Right forelimb (tissue), 1 donor: ENCODE measurements at regions not wholly inside any gene's neighbourhood (a gene's known extent, or its start where the extent isn't known, plus 50 kb on each side); places are given as distances from the start of the nearest gene placed in this dataset.

Source experiments
- DNase-seq: peaks from one replicate; pipeline ENCODE4 v3.0.0-alpha.2; 2018

DNA sequence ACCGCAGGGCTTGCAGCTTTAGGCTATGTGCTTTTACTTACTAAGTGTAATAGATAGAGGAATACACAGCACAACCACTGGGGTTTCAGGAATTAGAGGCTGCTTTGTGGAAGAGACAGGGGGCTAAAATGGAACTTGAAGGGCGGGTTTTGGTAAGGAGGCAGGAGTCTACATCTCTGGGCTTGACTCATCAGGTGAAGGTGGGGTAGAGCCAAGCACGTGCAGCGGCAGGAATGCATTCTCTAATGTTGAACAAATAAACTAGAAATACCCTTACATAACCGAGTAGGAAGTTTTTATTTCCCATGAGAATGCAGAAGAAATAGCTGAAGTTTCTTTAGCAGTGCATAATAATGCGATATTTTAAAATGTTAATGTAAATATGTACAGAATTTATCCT, 673.8 kb upstream of the SALL3 start:
- DNase-seq: no peak

DNA sequence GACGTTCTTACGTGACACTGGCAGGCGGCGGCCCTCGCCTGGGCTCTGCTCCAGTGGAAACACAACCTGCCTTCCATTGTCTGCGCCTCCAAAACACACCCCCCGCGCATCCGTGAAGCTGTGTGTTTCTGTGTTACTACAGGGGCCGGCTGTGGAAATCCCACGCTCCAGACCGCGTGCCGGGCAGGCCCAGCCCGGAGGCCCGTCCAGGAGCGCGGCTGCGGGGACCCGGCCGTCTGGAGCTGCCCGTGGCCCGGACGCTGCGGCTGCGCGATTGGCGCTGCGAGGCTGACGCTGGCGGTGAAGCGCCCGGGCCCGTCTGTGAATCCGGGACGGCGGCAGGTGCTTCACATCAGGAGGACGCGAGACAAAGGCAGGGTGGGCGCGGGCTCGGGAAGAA, 670.3 kb upstream of the SALL3 start:
- DNase-seq: no peak

DNA sequence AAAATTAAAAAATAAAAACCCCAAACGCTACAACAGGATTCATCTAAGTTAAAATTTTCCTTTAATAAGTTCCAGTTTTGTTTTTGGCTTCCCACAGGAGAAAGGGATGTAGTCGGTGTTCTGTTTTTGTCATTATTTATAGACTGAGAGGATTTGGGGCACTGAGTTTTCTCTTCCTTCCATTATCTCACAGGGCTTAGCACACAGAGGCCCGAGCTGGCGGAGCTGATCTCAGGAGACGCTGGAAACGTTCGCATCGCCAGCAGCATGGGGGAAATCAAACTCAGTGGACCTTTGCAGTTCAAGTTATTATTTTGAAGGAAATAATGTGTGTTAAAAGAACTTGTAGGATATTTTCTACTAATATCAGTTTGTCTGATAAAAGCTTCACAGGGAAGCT, 669.7 kb upstream of the SALL3 start:
- no peak for DNase-seq

GRCh38 chr18:78319264-78319663, 660.4 kb upstream of the SALL3 start:
- DNase-seq: no peak

GRCh38 chr18:78319961-78320360, 659.7 kb upstream of the SALL3 start:
- DNase-seq: no peak

- no peak for DNase-seq
These were observed 658.2 kb upstream of the SALL3 start for GRCh38 chr18:78321402-78321801.

DNA sequence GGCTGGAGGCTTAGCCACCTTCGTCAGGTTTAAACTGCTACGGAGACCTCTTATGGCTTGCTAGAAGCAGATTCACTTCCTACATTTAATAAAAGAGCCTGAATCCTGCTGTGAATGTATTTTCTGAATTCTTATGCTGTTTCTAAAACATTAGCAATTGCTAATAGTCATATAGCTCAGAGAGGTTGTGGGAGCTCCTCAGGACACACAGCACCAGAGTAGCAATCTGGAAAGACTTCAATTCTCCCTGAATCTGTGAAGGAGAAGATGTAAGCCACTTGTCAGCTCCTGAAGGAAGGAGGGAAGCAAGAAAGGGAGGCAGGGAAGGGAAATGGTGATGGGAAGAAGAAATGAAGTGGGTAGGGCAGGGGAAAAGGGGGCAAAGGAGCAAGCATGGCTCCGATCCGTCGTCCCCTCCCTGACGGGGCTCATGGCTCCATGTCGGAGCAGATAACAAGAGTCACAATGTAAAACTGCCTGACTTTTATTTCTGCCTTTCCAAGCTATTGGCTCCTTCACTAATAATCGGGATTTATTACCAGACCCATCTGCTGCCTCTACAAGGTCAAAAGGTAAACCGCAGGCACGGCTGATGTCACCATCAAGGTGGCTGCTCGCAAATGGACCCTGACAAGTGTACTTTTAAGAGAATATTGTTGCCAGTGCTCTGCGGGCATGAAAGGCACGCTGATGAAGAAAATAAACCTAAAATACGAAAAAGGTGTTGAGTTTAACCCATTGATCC, 656.0 kb upstream of the SALL3 start:
- no peak for DNase-seq

DNA sequence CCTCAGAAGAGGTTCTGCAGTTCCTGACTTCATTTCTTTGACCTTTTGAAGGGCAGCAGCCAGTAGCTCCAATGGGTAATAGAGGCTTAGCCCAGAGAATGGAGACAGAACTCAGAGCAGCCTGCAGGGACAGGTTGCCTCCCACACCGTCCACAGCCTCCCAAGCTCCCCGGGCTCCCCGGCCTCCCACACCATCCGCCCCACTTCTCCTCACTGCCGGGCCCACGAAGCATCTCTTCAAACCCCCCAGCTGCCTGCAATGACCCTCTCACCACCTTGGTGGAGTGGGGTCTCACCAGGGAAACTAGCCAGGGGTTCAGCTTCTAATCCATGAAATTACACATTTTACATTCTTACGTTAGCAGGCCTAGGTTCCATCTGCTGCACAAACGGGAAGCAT, 652.0 kb upstream of the SALL3 start:
- no peak for DNase-seq

DNA sequence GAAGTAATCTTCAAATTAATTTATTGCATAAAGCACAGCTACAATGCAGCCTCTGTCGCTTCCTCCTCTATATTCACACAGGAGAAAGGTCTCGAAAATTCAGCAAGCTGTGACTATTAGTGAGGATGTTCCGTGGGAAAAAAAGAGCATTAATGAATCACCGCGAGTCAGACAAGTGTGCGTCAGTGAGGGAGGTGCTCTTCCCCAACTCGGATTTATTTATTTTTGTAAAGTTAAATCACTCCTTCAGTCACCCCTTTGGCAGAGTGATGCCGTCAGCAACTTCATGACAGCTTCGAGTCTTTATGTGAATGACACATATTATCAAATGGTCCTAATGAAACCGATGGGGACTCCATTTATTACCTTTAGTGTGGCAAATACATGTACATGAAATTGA, 648.9 kb upstream of the SALL3 start:
- DNase-seq: no peak

DNA sequence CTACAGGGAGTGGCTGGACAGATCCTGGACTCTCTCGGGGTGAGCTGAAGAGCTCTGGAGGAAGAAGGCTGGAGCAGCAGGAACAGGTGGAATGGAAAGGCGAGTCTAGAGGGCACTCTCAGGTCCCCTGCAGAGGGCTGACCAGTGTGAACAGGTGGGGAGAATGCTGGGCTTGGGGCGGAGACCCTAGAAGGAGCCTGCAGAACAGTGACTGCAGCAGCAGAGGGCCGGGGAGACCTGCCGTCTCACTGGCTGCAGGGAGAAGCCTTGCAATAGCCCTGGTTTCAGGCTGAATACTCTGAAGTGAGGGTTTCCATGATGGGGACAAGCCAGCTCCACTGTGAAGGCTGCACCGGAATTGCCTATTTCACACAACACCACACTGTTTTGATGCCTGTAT, 626.7 kb upstream of the SALL3 start:
- no peak for DNase-seq

DNA sequence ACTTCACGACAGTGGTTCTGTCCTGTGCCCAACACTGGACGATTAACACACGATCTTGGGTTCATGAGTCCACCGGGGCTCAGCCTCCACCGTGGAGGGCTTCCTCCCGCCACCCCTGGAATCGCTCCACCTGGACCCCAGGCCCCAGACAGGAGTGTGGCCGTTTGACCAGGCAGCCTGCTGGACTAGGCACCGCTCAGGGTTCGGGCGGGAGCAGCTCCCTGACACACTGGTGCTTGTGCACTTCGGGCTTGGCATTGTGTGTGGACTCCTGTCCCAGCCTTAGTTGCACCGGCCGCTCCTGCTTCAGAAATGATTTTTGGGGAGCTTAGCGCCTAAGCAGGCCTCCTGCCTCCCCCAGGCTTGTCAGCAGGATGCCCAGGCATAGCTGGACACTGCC, 617.4 kb upstream of the SALL3 start:
- DNase-seq: no peak

- no peak for DNase-seq
These were observed 615.8 kb upstream of the SALL3 start for GRCh38 chr18:78363556-78364387.

DNA sequence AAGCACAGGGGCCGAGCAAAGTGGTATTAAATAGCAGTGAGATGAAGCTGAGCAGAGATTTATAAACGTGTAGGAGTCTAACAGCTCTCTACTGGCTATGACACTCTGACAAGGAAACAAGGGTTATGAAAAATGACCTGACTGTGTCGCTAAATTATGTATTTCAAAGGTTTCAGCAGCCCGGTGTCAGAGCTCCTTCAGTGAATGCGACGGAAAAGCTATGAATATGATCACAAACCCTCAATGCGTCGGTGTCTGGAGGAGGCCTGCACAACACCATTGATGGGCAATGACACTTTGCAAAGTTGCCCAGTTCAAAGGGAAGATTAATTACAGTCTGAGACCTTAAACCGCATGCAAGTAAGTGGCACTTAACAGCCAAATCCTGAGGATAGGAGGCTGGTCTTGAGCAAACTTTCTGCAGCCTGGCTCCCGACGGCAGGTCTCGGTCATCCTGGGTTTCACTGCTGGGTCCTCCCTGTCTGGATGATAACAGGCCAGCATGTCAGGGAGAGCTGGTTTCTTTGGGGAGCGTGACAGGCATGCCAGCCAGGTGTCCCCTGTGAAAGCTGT, 615.1 kb upstream of the SALL3 start:
- no peak for DNase-seq

GRCh38 chr18:78367996-78368395, 611.6 kb upstream of the SALL3 start:
- DNase-seq: no peak

GRCh38 chr18:78368726-78369125, 610.9 kb upstream of the SALL3 start:
- DNase-seq: no peak

DNA sequence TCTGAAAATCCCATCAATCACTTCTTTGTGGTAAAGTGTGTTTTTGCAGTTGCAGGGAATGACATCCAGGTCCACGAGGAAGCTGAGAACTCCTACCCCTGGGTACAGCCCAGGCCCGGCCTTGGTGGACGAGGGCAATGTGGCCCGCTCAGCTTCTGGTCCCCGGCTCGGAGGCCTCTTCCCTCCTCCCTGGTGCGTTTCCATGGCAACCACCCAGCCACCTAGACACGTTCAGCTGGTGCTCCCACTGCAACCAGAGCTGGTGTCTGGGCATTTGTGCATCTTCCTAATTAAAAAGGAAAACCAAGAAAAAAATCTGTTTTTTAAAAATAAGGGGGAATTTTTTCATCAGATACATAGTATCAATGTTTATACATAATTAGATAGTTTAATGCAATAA, 603.6 kb upstream of the SALL3 start:
- DNase-seq: no peak

DNA sequence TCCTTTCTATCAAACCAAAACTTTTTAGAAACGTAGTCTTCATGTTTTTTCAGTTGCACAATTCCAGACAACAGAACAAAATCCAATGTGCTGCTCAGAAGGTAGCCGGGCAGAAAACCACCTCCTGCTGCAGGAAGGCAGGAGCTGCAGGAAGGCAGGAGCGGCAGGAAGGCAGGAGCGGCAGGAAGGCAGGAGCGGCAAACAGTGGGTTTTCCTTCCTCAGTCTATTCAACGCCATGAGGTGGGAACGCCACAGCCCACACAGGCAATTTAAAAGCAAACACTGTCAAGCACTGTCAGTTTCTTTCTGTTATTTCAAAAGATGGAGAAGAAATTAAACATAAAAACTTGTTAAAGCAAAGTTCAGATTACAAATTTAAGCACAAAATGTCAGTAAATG, 601.2 kb upstream of the SALL3 start:
- no peak for DNase-seq

DNA sequence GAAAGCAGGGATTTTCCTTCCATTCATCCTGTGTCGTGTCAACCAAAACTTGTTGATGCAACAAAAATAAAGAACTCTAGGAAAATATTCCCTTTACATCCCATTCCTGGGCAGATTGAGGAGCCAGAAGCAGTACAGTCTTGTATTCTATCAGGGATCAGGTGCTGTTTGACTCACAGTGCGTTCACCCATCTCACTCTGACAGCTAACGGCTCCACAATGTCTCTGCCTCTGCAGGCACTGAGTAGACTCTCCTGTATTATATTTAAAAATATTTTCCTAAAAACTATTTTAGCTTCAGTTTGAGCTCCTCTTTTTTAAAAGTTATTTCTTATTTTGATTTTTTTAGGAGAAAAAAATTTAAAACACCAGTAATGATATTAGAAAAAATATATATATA, 600.6 kb upstream of the SALL3 start:
- no peak for DNase-seq

- DNase-seq: no peak
These were observed 589.2 kb upstream of the SALL3 start for GRCh38 chr18:78390348-78390951.

GRCh38 chr18:78390952-78391348, 588.7 kb upstream of the SALL3 start:
- no peak for DNase-seq

DNA sequence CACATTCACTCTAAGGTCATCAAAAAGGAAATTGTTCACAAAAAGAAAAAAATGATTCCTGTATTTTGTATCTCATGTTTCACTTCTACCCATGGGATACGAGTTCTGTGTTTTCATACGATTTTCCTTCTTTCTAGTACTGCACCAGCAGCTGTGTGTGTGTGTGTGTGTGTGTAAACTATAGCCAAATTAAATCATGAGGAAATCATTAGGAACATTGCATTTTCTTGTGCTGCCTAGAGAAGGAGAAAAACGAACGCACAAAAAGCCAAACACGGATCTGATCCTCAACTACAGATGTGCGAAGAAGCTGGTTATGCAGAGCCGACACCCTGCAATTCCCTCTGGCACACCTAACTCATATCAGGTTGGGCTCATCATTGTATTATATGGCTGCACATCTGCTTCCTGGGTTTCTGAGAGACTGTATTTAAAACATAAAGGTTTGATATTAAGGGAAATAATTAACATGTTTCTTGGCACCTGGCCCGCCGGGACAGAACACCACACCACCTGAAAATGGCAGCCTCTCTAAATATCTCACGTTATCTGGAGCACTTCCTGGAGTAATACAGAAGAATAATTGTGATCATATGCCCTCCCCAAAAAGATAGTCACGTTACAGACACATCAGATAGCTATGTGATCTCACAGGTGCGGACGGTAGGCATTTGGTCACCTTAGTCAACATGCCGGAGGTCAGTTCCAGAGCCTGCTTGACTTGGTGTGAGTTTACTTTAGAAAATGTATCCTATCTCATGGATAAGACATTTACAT, 586.3 kb upstream of the SALL3 start:
- no peak for DNase-seq

- no peak for DNase-seq
These were observed 583.5 kb upstream of the SALL3 start for GRCh38 chr18:78396077-78396476.

DNA sequence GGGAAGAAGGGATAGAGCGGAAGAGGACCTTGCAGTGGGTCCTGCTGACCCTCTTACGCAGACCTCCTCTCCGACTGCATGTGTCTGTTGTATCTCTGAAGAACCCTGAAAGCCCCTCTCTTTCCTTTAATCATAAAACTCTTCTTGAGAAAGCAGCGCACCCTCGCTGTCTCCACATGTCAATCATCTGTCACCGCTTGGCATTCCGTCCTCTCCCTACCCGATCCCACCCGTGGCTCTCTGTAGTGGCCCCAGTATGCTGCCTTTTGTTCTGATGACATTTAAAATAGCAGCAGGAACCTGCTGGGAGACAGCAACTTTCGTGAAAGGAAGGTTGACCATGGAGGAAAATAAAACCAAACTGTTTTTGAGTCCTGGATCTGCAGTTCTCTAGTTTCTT, 582.9 kb upstream of the SALL3 start:
- no peak for DNase-seq
